ENCODE measurements at regions not wholly inside any gene's neighbourhood (a gene's known extent, or its start where the extent isn't known, plus 50 kb on each side); places are given as distances from the start of the nearest gene placed in this dataset.
A peak's percentile ranks its signal among the peaks of the same experiment; 100 is the strongest.

GRCh38 chr1:4273747-4274146, 373.7 kb upstream of the C1orf174 start:
- Histone ChIP-seq H3K4me1 (ENCODE audit: control insufficient read depth, insufficient read depth, low read length) (no peaks in the 10 kb centered on the region), H3K4me3 (ENCODE audit: low read length) (no peak overlapping the region), H3K27me3 (ENCODE audit: control insufficient read depth, insufficient read depth) (no peaks in the 10 kb centered on the region), H3K9me3 (ENCODE audit: control insufficient read depth, low read length) (peaks cover 3% of the 10 kb centered on the region), H3K27ac (ENCODE audit: low read length) (no peak overlapping the region)
- 20% methylated on average over 5 of the region's 5 CpGs for WGBS
- ATAC-seq (no peak), DNase-seq (no peak)
- intact Hi-C loops (cut with DNase I) = no loop called here

GRCh38 chr1:4275083-4275482, 375.0 kb upstream of the C1orf174 start:
- no peaks in the 10 kb centered on the region for H3K27me3 ChIP-seq (ENCODE audit: control insufficient read depth, insufficient read depth)
- intact Hi-C loops (cut with DNase I) = no loop called here
- ATAC-seq (no peak), DNase-seq (no peak)
- no peak overlapping the region for H3K4me3 ChIP-seq (ENCODE audit: low read length)
- no peaks in the 10 kb centered on the region for H3K4me1 ChIP-seq (ENCODE audit: control insufficient read depth, insufficient read depth, low read length)
- H3K9me3 ChIP-seq (ENCODE audit: control insufficient read depth, low read length) = peaks cover 3% of the 10 kb centered on the region
- no peak overlapping the region for H3K27ac ChIP-seq (ENCODE audit: low read length)
- WGBS = 86% methylated on average over 9 of the region's 9 CpGs

- 22% methylated on average over 5 of the region's 5 CpGs for WGBS
- Histone ChIP-seq H3K9me3 (ENCODE audit: control insufficient read depth, low read length) (peaks cover 3% of the 10 kb centered on the region), H3K27me3 (ENCODE audit: control insufficient read depth, insufficient read depth) (no peaks in the 10 kb centered on the region), H3K27ac (ENCODE audit: low read length) (no peak overlapping the region), H3K4me1 (ENCODE audit: control insufficient read depth, insufficient read depth, low read length) (no peaks in the 10 kb centered on the region), H3K4me3 (ENCODE audit: low read length) (no peak overlapping the region)
- intact Hi-C loops (cut with DNase I) = no loop called here
- no peak for ATAC-seq
- no peak for DNase-seq
Observed at GRCh38 chr1:4276238-4276637, 376.2 kb upstream of the C1orf174 start.

GRCh38 chr1:4277598-4277997, 376.8 kb upstream of the AJAP1 start:
- intact Hi-C loops (cut with DNase I) = no loop called here
- H3K4me1 ChIP-seq (ENCODE audit: control insufficient read depth, insufficient read depth, low read length) = no peaks in the 10 kb centered on the region
- 56% methylated on average over 2 of the region's 2 CpGs for WGBS

GRCh38 chr1:4284976-4285375, 369.4 kb upstream of the AJAP1 start:
- DNase-seq = no peak
- H3K9me3 ChIP-seq (ENCODE audit: control insufficient read depth, low read length) = no peaks in the 10 kb centered on the region
- WGBS = 79% methylated on average over 3 of the region's 3 CpGs
- H3K4me3 ChIP-seq (ENCODE audit: low read length) = no peak overlapping the region
- no peaks in the 10 kb centered on the region for H3K4me1 ChIP-seq (ENCODE audit: control insufficient read depth, insufficient read depth, low read length)
- no peak overlapping the region for H3K27ac ChIP-seq (ENCODE audit: low read length)
- no peaks in the 10 kb centered on the region for H3K27me3 ChIP-seq (ENCODE audit: control insufficient read depth, insufficient read depth)
- intact Hi-C loops (cut with DNase I) = no loop called here
- ATAC-seq = no peak

More at GRCh38 chr1:4277598-4277997, 376.8 kb upstream of the AJAP1 start:
- ATAC-seq (no peak), DNase-seq (no peak)
- Histone ChIP-seq H3K9me3 (ENCODE audit: control insufficient read depth, low read length) (peaks cover 3% of the 10 kb centered on the region), H3K27ac (ENCODE audit: low read length) (no peak overlapping the region), H3K4me3 (ENCODE audit: low read length) (no peak overlapping the region), H3K27me3 (ENCODE audit: control insufficient read depth, insufficient read depth) (no peaks in the 10 kb centered on the region)

GRCh38 chr1:4292861-4293260, 361.5 kb upstream of the AJAP1 start:
- no peaks in the 10 kb centered on the region for H3K4me1 ChIP-seq (ENCODE audit: control insufficient read depth, insufficient read depth, low read length)

GRCh38 chr1:4298361-4299083, 355.9 kb upstream of the AJAP1 start:
- Histone ChIP-seq H3K27me3 (ENCODE audit: control insufficient read depth, insufficient read depth) (no peaks in the 10 kb centered on the region), H3K27ac (ENCODE audit: low read length) (no peak overlapping the region), H3K9me3 (ENCODE audit: control insufficient read depth, low read length) (no peaks in the 10 kb centered on the region), H3K4me1 (ENCODE audit: control insufficient read depth, insufficient read depth, low read length) (no peaks in the 10 kb centered on the region), H3K4me3 (ENCODE audit: low read length) (no peak overlapping the region)
- ATAC-seq (peak; percentile 23 to 68), DNase-seq (no peak)
- WGBS = 49% methylated on average over 12 of the region's 12 CpGs
- intact Hi-C loops (cut with DNase I) = no loop called here

More at GRCh38 chr1:4292861-4293260, 361.5 kb upstream of the AJAP1 start:
- no peaks in the 10 kb centered on the region for H3K27me3 ChIP-seq (ENCODE audit: control insufficient read depth, insufficient read depth)
- H3K4me3 ChIP-seq (ENCODE audit: low read length) = no peak overlapping the region
- ATAC-seq = no peak
- no peak for DNase-seq
- 53% methylated on average over 8 of the region's 8 CpGs for WGBS
- no peaks in the 10 kb centered on the region for H3K9me3 ChIP-seq (ENCODE audit: control insufficient read depth, low read length)
- intact Hi-C loops (cut with DNase I) = no loop called here
- H3K27ac ChIP-seq (ENCODE audit: low read length) = no peak overlapping the region

GRCh38 chr1:4301007-4301406, 353.4 kb upstream of the AJAP1 start:
- Histone ChIP-seq H3K4me1 (ENCODE audit: control insufficient read depth, insufficient read depth, low read length) (no peaks in the 10 kb centered on the region), H3K9me3 (ENCODE audit: control insufficient read depth, low read length) (no peaks in the 10 kb centered on the region), H3K27ac (ENCODE audit: low read length) (no peak overlapping the region), H3K27me3 (ENCODE audit: control insufficient read depth, insufficient read depth) (no peaks in the 10 kb centered on the region), H3K4me3 (ENCODE audit: low read length) (no peak overlapping the region)
- 65% methylated on average over 8 of the region's 8 CpGs for WGBS
- DNase-seq = no peak
- ATAC-seq = no peak
- intact Hi-C loops (cut with DNase I) = no loop called here

GRCh38 chr1:4303303-4303702, 351.1 kb upstream of the AJAP1 start:
- no peak for DNase-seq
- H3K27me3 ChIP-seq (ENCODE audit: control insufficient read depth, insufficient read depth) = no peaks in the 10 kb centered on the region
- 71% methylated on average over 9 of the region's 9 CpGs for WGBS
- H3K4me1 ChIP-seq (ENCODE audit: control insufficient read depth, insufficient read depth, low read length) = peaks cover 7% of the 10 kb centered on the region
- H3K4me3 ChIP-seq (ENCODE audit: low read length) = no peak overlapping the region
- H3K9me3 ChIP-seq (ENCODE audit: control insufficient read depth, low read length) = no peaks in the 10 kb centered on the region
- ATAC-seq = no peak
- no peak overlapping the region for H3K27ac ChIP-seq (ENCODE audit: low read length)
- intact Hi-C loops (cut with DNase I) = no loop called here

GRCh38 chr1:4305526-4306301, 348.7 kb upstream of the AJAP1 start:
- Histone ChIP-seq H3K27me3 (ENCODE audit: control insufficient read depth, insufficient read depth) (no peaks in the 10 kb centered on the region), H3K4me3 (ENCODE audit: low read length) (no peak overlapping the region), H3K9me3 (ENCODE audit: control insufficient read depth, low read length) (no peaks in the 10 kb centered on the region), H3K27ac (ENCODE audit: low read length) (no peak overlapping the region), H3K4me1 (ENCODE audit: control insufficient read depth, insufficient read depth, low read length) (peaks cover 7% of the 10 kb centered on the region)
- intact Hi-C loops (cut with DNase I) = no loop called here
- 77% methylated on average over 6 of the region's 6 CpGs for WGBS
- no peak for ATAC-seq
- no peak for DNase-seq

GRCh38 chr1:4306559-4307467, 347.6 kb upstream of the AJAP1 start:
- H3K9me3 ChIP-seq (ENCODE audit: control insufficient read depth, low read length) = no peaks in the 10 kb centered on the region
- peak in 1 of 3 donors; percentile 71 for DNase-seq
- no peak overlapping the region for H3K4me3 ChIP-seq (ENCODE audit: low read length)
- H3K27ac ChIP-seq (ENCODE audit: low read length) = no peak overlapping the region
- peak; percentile 72 to 92 for ATAC-seq
- 59% methylated on average over 8 of the region's 8 CpGs for WGBS
- H3K27me3 ChIP-seq (ENCODE audit: control insufficient read depth, insufficient read depth) = no peaks in the 10 kb centered on the region
- peaks cover 7% of the 10 kb centered on the region for H3K4me1 ChIP-seq (ENCODE audit: control insufficient read depth, insufficient read depth, low read length)
- intact Hi-C loops (cut with DNase I) = no loop called here

Data from right cardiac atrium (tissue), 5 donors.